Choroid plexus epithelial cell (primary cell): ENCODE measurements at regions not wholly inside any gene's neighbourhood (a gene's known extent, or its start where the extent isn't known, plus 50 kb on each side); places are given as distances from the start of the nearest gene placed in this dataset.

Source experiments
- DNase-seq: peaks from one replicate; pipeline ENCODE4 v3.0.0-alpha.2; 2010; ENCODE audit warnings: low read depth
- H3K4me3 ChIP-seq: 2 replicates; pipeline ENCODE4 v1.5.1; 2011; ENCODE audit warnings: low read depth, mild to moderate bottlenecking, control low read depth, low read length, moderate library complexity
- CTCF ChIP-seq: conservative IDR thresholded peaks from 2 replicates; pipeline ENCODE4 v1.5.1; 2011; ENCODE audit warnings: low read depth, mild to moderate bottlenecking, control low read depth, inconsistent platforms, low read length, moderate library complexity

GRCh38 chr15:70212963-70213315 is 115.2 kb upstream of the TLE3 start:
- no peak for TF ChIP-seq CTCF
- DNase-seq: no peak

GRCh38 chr15:70212286-70212962 is 114.7 kb upstream of the TLE3 start:
- DNase-seq: no peak
- TF ChIP-seq CTCF: no peak
- no peak overlapping the region for H3K4me3 ChIP-seq

More at GRCh38 chr15:70212963-70213315, 115.2 kb upstream of the TLE3 start:
- H3K4me3 ChIP-seq: no peak overlapping the region

GRCh38 chr15:70210528-70210927 is 112.8 kb upstream of the TLE3 start:
- peak; percentile 21 for TF ChIP-seq CTCF

GRCh38 chr15:70210076-70210475 is 112.4 kb upstream of the TLE3 start:
- no peak for DNase-seq
- no peak overlapping the region for H3K4me3 ChIP-seq
- no peak for TF ChIP-seq CTCF

More at GRCh38 chr15:70210528-70210927, 112.8 kb upstream of the TLE3 start:
- DNase-seq: no peak
- no peak overlapping the region for H3K4me3 ChIP-seq

GRCh38 chr15:70209499-70209898 is 111.8 kb upstream of the TLE3 start:
- no peak for TF ChIP-seq CTCF
- no peak overlapping the region for H3K4me3 ChIP-seq
- no peak for DNase-seq

- DNase-seq: no peak
- no peak overlapping the region for H3K4me3 ChIP-seq
- TF ChIP-seq CTCF: no peak
Measured at GRCh38 chr15:70208332-70208731, 110.6 kb upstream of the TLE3 start.

GRCh38 chr15:70206668-70207067 is 109.0 kb upstream of the TLE3 start:
- no peak for DNase-seq
- no peak for TF ChIP-seq CTCF
- no peak overlapping the region for H3K4me3 ChIP-seq
